HG02840 (cell line): ENCODE measurements at regions not wholly inside any gene's neighbourhood (a gene's known extent, or its start where the extent isn't known, plus 50 kb on each side); places are given as distances from the start of the nearest gene placed in this dataset.

Experiments
- ATAC-seq: cut with Tn5 transposase; IDR thresholded peaks from one replicate; pipeline ENCODE4 v1.9.1; 2021; ENCODE audit warnings: mild to moderate bottlenecking, moderate library complexity, moderate number of reproducible peaks; ENCODE audit not compliant: unreplicated experiment, low FRiP score

DNA sequence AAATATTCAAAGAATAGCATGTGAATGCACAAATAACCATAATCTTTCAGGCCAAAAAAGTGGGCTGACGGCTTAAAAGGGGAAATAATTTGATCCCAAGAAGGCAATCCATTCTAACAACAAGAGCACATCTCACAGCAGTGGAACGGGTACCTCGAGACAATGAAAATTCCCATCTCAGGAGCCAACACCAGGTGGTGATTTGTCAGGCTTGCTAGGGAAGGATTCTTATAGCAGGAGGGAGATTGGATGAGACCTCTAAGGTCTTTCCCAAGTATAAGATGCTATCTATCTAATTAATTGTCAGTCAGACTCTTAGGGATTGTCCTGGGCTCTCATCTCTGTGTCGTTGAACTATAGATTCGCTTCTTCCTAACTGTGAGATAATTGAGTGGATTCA lies 284.0 kb downstream of the ETS1 start:
- no peak for ATAC-seq

DNA sequence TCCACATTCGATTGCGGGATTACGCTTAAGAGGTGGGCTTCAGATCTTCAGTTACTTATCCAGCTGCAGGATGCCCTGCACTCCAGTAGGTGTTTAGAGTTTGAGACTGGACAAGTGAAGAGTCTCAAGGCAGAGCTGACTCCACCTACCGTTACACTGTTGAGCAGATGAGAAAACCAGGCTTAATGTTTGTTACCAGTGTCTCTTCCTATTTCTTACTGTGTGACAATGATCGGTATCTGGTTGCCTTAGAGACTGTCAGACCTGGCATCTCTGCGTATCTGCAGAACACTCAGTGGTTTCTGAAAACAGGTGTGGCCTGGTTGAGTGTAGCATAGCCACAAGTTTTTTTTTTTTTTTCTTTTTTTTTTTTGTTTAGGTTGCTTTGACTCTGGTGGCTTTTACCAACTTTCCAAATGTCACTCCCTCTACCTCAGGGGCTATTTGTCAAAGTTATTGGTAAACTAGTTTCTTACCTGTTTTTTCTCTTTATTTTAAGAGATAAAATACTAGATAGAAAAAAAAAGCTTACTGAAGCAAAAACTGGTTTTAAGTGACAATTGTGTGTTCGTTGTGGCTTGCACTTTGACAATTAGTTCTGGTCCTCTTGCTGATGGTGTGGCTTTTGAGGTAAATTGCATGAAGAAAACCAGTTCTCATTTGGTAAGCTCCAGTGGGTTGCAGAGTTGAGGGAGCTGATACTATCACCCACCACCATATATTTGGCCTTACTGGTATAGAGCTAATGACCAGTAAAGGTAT lies 284.8 kb downstream of the ETS1 start:
- ATAC-seq: peak; percentile 83

DNA sequence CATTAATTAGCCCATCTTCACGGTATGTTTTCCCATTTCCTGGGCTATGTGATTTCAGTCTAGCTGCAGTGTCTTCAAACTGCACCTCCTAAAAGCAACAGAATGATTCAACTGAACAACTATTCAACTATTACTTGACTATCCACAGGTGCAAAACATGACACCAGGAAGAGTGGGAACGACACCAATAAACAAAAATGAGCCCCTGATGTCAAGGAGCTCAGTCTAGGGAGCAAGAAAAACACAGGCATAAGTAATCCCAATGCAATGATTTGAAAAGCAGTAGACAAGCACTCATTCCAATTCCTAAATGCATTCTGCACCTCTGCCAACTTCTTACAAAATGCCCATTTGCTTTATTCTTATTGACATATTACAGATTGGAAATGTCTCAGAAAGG lies 285.6 kb downstream of the ETS1 start:
- no peak for ATAC-seq

DNA sequence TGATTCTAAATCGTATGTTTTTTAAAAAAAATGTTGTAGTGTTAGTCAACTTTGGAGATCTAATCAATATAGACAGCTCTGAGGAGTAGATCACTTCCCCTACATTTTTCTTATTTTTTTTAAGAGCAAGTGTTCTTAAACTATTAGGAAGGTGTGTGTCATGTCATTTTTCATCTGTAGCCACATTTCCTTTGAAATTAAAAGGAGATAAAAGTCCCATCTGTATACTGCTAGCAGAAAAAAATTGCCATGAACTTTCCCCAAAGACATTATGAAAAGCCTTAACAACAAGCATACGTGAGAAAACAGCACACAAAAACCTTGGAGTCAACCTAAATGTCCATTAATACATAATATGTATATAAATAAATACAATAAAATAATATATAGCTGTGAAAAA lies 286.6 kb downstream of the ETS1 start:
- no peak for ATAC-seq

DNA sequence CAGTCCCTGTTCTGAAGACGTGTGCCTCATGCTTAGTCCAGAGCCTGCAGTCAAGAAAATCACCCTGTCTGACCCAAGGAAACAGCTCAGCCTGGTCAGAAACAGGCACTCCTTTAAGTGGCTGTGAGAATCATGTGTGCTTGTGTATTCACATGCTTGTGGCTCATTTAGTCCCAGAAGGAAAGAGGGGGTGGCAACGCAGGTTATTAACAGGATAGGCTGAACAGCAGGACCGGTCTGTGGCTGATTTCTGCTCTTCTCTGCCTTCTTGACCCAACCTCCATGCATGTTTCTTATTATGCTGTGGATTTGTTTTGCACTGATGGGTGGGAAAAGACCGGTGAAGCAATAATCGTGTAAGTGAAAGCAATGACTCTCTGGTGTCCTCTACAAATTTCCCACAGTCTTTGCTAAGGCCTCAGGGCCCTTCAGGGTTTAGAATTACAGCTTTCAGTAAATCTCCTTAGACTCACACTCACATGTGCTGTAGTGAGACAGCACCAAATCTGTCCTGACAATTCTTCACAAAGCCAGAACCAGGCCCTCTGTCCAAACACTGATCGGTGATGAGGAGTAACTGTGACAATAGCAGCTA lies 288.1 kb downstream of the ETS1 start:
- no peak for ATAC-seq

DNA sequence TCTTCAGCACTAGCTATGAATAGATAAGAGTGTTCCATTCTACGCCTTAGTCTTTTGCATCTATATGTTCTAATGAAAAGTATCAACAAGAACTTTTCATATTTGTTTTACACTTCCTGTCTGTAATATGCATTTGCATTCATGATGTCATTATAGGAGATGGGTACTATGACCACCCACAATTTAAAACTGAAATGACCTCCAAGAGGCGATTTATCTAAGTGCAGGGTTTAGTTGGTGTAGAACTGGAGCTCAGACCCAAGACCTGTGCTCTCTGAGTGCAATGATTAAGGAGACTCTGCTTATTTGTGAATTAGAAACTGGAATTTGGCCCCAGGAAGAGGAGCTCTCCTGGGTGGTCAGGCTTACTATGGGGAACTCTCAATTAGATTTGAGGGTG lies 289.1 kb downstream of the ETS1 start:
- ATAC-seq: no peak

DNA sequence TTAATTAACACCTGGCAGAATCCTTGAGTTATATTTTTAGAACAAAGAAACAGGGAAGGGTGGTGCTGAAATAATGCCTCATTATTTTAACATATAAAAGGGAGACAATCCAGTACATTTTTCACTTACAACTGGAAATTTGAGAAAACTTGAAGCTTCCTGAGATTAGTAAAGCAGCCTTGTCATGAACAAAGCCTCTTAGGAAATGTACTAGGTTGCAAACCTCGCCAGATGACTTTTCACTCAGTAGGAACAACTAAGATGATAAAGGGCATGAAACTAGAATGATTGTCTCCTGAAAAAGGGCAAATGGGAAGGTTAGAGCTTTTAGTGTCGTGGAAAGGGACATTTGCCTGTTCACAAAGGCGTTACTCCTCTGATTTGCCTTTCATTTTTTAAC lies 289.6 kb downstream of the ETS1 start:
- ATAC-seq: no peak

DNA sequence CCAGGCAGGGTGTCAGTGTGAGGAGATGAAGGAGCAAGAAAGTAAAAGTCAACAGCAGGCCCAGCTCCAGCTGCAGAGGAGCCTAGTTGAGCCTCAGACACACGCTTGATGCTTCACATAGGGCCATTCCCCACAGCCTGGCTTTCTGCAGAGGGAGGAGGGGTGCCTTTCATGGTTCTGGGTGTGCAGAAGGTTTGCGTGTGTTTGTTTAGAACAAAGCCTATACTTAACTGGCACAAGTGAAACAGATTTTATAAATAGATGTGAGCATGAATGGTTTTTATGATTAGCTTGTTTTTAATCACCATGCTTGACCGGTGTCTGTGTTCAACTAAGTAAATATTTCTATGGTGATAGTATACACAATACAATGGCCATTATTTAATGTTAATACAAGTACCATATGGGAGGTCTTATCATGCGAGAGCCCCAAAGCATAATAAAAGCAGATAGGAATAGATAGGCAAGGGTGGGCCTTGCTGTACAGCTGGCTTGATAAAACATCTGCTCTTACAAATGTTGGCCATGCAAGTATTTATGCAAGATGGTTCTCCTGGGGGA lies 290.2 kb downstream of the ETS1 start:
- no peak for ATAC-seq

DNA sequence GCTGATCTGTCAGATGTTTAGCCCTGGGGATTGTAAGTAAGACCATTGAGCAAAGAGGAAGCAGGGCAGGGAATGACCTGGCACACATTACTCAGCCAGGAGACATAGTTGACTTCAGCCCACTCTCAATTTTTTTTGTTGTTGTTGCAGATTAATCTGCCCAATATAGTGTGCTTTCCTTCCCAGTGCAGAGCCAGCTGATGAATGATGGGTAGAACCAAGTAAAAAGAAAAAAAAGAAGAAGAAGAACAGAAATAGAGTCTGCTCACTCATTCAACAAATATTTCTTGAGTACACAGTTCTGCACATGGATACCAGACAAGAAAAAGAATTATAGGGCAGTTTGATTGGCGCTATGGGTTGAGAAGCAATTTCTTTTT lies 292.7 kb downstream of the ETS1 start:
- ATAC-seq: no peak

DNA sequence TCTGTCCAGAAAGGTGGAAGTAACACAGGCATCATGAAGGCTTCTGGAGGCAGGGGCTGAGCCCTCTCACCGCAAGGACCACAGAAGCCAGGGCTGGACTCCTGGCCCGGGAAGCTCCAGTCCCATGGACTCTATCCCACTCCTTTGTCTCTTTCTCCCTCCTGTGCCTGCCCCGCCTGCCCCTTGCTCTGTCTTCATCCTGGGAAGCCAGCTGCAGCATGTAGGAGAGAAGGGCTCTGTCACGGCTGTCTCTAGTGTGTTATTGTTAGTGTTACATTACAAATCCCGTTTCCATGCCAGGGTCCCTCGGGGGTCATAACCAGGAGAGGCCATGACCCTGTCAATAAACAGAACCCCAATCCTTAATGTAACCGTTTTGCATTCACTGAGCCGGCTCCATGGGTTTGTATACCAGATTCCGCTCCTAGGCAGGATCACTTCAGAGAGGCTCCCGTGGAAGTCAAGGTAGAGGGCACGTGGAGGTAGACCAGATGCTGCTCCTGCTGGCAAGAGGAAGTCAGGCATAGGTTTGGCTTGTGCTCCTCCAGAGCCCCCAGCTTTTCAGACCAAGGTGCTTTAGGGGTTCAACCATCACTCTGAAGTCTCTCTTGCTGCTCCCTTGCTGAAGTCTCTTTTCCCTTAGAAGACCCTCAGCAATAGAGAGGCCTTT lies 293.2 kb downstream of the ETS1 start:
- no peak for ATAC-seq

DNA sequence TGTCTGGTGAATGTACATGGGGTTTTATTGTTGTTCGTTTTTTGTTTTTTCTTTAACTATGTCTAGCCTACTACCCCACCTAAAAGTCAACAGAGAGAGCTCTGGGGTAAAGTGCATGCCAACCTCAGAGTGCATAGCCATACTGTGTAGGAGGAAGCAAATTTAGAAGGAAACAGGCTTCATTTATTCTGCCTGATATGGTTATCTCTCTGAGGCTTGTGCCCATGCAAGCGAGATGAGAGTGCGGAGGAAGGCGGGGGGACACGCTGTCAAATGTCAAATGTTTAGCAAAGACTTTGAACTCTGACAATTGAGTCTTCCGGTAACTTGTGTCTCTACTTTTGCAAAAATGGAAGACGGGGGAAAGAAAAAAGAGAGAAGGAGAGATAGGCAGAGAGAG lies 295.5 kb downstream of the ETS1 start:
- ATAC-seq: no peak

DNA sequence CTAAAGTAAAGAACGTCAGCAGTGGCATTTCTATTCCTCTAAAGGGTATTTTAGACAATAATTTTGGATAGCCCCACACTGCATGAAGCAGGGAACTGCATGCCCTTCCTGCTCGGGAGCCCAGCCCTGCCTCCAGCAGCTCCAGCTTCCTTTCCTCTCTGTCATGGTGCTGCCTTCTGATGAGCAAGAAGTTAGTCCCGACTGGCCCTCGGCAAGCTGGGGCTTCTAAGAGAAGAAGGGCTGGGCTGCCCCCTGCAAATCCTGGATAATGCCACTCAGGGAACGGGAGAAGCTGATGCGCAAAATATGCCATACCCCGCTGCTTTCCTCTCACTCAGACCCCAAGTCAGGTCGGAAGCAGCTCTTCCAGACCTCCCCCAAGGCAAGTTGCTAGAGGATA lies 296.4 kb downstream of the ETS1 start:
- ATAC-seq: no peak

DNA sequence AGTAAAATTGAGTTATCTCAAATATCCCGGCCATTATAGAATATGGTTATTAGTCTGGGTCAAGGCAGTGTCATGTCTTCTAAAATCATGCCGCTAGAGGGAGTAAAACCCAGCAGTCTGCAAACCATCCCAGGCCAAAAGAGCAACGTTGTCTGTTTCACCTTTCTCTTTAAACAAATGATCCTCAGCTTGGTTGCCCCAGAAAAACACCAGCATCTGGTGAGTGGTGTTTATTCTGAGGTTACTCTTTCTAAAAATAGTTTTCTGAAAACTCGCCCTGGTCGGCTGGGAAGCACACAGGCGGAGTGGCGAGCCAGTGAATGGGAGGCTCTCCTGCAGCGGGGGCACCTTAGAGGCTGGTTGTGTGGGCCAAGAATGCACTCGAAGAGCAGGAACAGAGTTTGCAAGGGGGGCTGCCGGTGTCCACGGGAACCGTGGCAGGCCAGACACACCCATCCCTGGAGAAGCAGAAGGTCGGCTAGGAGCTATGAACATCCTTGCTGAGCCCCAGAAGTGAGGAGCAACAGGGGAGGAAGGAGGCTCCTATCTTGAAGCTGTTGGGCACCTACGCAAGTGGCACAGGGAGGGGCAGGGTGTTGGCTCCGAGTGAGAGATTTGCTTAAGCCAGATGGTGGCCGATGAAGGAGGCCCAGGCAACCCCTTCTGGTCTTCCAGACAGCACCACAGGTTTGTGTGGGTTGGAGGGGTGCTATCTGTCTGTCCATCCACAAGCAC lies 297.1 kb downstream of the ETS1 start:
- ATAC-seq: peak; percentile 84

DNA sequence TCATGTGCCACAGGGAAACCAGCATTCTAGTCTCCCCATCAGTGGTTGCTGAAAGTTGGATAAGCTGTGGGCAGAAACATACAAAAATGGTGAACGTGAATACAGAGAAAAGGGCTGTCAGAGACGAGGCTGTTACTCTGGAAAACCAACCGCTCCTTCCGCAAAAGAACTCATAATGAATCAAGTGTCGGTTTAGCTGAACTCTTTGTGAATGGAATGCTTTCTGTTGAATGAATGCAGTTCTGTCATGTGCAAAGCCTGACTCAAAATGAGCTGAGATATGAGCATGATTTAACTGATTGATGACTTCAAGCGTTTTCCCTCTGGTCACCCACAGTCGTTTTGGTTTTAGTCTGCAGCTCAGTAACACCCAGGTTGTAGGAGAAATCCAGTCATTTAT lies 298.3 kb downstream of the ETS1 start:
- ATAC-seq: no peak

DNA sequence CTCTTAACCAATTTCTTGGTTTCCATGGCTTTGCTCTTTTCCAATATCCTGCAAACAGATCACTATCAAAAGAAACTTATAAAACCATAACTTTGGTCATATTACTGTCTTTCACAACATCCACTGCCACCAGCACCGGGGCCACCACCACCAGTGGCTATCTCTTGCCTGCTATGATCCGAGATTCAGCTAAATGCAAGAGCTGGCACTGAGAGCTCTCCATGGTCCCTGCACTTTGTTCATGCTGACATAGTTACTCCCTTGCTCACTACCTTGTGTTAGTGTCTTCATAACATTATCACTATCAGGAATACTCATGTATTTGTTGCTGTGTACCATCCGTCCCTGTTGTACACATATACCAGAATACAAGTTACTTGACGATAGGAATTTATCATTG lies 299.0 kb downstream of the ETS1 start:
- ATAC-seq: no peak

DNA sequence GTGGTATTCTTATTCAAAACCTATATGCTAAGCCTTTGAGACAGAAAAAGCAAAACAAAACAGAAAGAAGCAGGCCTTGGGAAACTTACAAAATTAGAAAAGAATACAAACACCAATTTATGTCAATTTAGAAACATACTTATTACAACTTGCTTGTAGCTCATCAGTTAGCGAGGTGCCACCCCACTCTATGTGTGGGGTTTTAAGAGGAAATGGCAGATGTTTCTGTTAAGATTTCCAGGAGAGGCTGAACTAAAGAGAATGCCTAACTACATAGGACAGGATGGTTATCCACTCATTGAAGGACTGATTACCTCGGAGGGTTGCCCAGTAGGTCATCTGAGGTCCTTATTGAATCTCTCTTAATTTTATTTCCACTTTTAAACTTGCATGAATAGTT lies 302.0 kb downstream of the ETS1 start:
- ATAC-seq: no peak

DNA sequence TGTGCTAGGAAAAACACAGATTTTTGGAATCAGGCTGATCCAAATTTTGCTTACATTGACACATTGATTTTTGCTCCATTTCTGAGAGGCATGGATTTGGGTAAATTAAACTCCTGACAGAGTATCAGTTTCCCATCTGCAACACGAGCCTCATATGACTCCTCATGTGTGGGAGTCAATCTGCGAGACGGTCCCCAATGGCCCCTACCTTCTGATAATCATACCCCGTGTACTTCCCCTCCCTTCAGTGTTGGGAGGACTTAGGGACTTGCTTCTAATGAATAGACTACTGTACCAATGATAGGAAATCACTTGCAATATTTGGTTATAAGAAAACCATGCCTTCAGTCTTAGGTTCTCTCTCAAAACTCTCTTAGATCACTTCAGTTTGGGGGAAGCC lies 302.7 kb downstream of the ETS1 start:
- no peak for ATAC-seq

DNA sequence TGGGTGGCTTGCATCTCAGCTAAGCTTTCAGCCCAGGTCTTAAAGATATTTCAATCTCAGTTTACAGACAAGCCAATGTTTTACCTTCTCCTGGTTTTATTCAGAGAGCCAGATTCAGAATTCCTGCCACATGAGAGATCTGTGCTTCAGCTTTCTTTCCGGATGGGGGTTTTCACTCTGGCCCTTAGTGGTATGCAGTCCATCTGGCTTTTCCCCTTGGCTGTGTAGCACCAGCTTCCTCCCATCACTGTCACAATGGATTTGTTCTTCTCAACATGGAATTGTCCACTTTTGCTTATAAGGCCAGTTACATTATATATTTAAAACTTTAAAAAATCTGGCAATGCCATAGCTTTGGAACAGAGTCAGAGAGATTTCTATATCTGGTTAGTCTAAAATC lies 303.9 kb downstream of the ETS1 start:
- ATAC-seq: no peak

DNA sequence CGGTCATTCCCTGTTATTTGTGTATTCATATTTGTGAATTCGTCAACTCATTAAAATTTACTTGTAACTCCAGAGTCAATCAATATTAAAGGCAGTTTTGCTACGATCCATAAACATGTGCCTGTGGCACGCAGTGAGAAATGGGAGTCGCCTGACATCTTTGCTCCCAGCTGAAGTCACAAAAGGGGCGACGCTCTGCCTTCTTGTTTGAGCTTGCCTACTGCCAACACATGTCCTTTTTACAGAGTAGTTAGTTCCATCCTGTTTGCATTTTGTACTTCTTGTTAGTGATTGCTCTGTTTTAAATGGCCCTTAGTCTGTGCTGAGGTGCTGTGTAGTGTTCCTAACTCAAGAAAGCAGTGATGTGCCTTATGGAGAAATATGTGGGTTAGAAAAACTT lies 305.3 kb downstream of the ETS1 start:
- no peak for ATAC-seq

DNA sequence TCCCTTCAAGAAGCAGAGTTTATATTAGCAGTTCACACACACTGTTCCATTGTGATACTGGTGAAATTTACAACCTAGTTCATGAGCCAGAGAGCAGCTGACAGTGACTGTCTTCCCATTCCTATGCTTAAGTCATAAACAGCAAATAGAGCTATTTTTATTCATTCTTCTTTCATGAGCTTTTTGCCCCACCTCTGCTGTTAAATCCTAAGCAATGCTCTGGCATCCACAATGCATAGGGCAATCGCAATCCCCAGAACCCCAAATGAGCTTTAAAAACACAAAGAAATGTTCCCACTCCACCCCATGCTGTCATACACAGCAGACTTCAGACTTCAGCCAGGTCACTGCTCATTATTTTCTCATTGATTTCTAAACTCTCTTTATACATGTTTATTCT lies 307.5 kb downstream of the ETS1 start:
- no peak for ATAC-seq

DNA sequence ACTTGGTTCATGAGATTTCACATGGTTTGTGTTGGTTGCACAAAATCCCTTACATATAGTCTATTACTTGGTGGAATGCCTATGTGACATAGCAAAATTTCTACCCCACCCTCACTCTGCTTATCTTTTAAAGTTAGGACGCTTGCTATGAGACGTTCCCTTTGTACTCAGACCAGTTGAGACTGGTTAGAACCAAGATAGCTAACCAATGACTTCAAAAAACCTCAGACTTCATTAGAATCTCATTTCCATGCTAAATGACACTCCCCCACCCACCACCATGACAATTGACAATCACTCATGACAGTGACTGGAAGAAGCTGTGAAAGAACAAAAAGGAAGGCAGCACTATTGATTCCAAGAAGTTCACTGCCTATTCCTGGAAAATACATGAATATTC lies 313.6 kb downstream of the ETS1 start:
- no peak for ATAC-seq
